ENCODE measurements at regions not wholly inside any gene's neighbourhood (a gene's known extent, or its start where the extent isn't known, plus 50 kb on each side); places are given as distances from the start of the nearest gene placed in this dataset.

GRCh38 chr5:164420161-164420560, 914.7 kb downstream of the MAT2B start:
- no peak for TF ChIP-seq CTCF (IDR thresholded peaks at IDR 0.05; ENCODE audit: low read depth, low read length, missing control alignments)
- no peak for DNase-seq (ENCODE audit: low read depth)
- H3K4me3 ChIP-seq (ENCODE audit: low read depth, low read length), result no peak overlapping the region

GRCh38 chr5:164422400-164422799, 917.0 kb downstream of the MAT2B start:
- no peak overlapping the region for H3K4me3 ChIP-seq (ENCODE audit: low read depth, low read length)
- DNase-seq (ENCODE audit: low read depth), result no peak
- TF ChIP-seq CTCF (IDR thresholded peaks at IDR 0.05; ENCODE audit: low read depth, low read length, missing control alignments), result no peak

GRCh38 chr5:164431634-164432304, 926.4 kb downstream of the MAT2B start:
- H3K4me3 ChIP-seq (ENCODE audit: low read depth, low read length), result no peak overlapping the region
- no peak for DNase-seq (ENCODE audit: low read depth)
- TF ChIP-seq CTCF (IDR thresholded peaks at IDR 0.05; ENCODE audit: low read depth, low read length, missing control alignments), result no peak

- TF ChIP-seq CTCF (IDR thresholded peaks at IDR 0.05; ENCODE audit: low read depth, low read length, missing control alignments), result no peak
- H3K4me3 ChIP-seq (ENCODE audit: low read depth, low read length), result no peak overlapping the region
- DNase-seq (ENCODE audit: low read depth), result no peak
These were observed 927.9 kb downstream of the MAT2B start for GRCh38 chr5:164433106-164433870.

- no peak for DNase-seq (ENCODE audit: low read depth)
- TF ChIP-seq CTCF (IDR thresholded peaks at IDR 0.05; ENCODE audit: low read depth, low read length, missing control alignments), result no peak
- no peak overlapping the region for H3K4me3 ChIP-seq (ENCODE audit: low read depth, low read length)
These were observed 930.2 kb downstream of the MAT2B start for GRCh38 chr5:164435576-164435975.

- no peak overlapping the region for H3K4me3 ChIP-seq (ENCODE audit: low read depth, low read length)
- no peak for TF ChIP-seq CTCF (IDR thresholded peaks at IDR 0.05; ENCODE audit: low read depth, low read length, missing control alignments)
- no peak for DNase-seq (ENCODE audit: low read depth)
These were observed 934.4 kb downstream of the MAT2B start for GRCh38 chr5:164439799-164440198.

Measured in GM12864 (cell line).